Astrocyte of the spinal cord (primary cell): ENCODE measurements at regions not wholly inside any gene's neighbourhood (a gene's known extent, or its start where the extent isn't known, plus 50 kb on each side); places are given as distances from the start of the nearest gene placed in this dataset.

Source experiments
- DNase-seq: peaks from one replicate; pipeline ENCODE4 v3.0.0; 2011; ENCODE audit warnings: low read depth, low spot score
- H3K4me3 ChIP-seq: 2 replicates; pipeline ENCODE4 v1.5.1; 2011; ENCODE audit warnings: low read depth, mild to moderate bottlenecking, low read length, moderate library complexity
- CTCF ChIP-seq: IDR thresholded peaks from 2 replicates; pipeline ENCODE4 v1.5.1; 2012; ENCODE audit warnings: low read depth, mild to moderate bottlenecking, low read length, inconsistent platforms
- in situ Hi-C: cut with HindIII; loops from 2 replicates; pipeline ENCODE4 v1.10.0; 2017; ENCODE audit warnings: low sequenced_read_pairs

DNA sequence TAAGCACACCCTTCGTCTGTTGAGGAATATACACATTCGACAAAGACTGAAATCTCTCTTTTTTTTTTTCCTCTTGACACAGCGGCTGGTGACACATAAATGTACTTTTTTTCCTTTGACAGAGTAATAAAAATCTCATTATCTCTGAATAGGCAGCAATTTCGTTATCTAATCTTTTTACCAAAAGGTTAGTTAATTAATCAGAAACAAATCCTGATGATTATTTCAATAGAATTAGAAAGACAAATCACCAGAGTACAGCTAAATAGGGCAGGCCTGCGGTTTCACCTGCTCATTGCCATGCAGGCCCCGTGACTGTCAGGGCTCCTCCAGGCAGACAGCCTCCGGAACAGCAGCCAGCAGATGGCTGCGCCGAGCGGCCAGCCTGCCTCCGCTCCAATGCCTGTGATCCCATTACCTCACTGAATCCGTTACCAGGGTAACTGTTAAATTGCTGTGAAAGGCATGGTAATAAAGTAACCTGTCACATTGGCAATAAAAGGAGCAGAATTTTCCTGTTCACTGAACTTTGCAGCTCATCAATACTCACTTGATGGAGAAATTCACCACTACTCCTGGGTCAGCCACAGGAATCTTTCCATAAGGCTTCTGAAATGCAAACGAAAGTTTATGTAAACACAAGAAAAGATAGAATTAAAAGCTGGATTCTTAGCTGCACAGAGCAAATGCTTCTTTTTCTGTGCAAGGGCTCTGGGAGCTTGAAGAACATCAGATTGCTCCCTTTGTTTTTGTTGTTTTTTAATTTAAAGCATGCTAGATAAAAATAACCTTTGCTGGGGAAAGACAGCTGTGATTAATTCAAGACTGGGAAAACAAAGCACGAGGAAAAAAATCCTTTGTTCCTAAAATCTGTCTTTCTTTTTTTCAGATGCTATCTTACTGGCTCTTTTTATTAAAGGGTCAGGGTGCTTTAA lies 666.4 kb upstream of the ZNF608 start:
- no peak overlapping the region for H3K4me3 ChIP-seq
- peak; percentile 94 for DNase-seq

DNA sequence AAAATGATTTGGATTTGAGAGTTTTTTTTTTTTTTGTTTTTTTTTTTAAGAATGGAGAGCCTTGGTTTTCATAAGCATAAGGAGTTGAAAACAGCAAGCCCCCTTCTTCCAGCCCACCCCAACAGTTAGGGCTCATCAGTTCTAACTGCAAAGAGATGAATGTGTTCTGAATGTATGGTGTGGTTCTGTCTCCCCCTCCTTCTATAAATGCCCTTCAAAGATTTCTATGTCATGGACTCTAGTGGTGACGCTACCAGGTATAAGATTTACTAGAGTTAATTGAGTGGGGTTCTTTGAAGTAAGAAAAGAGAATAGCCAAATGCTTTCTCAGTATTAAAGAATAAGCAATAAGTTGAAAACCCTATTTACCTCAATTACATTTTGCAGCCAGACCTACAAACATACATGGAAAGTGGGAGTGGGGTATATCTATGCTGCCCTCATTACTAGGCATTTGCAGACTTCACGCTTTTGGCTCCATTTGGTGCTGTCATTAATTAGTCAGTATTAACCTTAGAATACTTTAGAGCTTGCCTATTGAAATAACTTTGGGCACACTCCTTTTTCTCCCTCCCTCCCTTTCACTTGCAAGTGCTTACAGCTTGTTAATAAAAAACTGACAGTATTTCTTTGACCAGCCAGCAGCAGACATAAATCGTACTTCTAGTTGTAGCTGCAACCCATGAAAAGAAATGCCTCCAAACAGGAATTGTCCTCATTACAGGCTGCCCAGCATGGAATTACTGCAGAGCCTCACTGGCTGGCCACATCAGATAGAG lies 667.2 kb upstream of the ZNF608 start:
- no peak overlapping the region for H3K4me3 ChIP-seq
- no peak for DNase-seq
- TF ChIP-seq CTCF = no peak
- in situ Hi-C loops = no loop called here

More for the DNA sequence above, 666.4 kb upstream of the ZNF608 start:
- TF ChIP-seq CTCF = peak; percentile 74
- in situ Hi-C loops = no loop called here

DNA sequence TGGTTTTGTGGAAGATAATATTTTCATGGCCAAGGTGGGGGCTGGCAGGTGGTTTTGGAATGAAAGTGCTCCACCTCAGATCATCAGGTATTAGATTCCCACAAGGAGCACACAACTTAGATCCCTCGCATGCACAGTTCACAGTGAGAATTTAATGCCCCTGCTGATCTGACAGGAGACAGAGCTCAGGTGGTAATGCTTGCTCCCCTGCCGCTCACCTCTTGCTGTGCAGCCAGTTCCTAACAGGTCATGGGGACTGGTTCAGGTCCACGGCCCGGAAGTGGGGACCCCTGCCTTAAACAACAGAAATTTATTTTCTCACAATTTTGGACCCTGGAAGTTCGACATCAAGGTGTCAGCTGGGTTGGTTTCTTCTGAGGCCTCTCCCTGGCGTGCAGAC lies 668.7 kb upstream of the ZNF608 start:
- in situ Hi-C loops = no loop called here
- TF ChIP-seq CTCF = no peak
- H3K4me3 ChIP-seq = no peak overlapping the region
- DNase-seq = no peak

- no peak overlapping the region for H3K4me3 ChIP-seq
- no peak for DNase-seq
- in situ Hi-C loops = no loop called here
- TF ChIP-seq CTCF = no peak
These were observed 669.6 kb upstream of the ZNF608 start for GRCh38 chr5:125416055-125416454.

GRCh38 chr5:125421006-125421405 lies 674.6 kb upstream of the ZNF608 start:
- TF ChIP-seq CTCF = no peak
- no peak for DNase-seq
- in situ Hi-C loops = no loop called here
- H3K4me3 ChIP-seq = no peak overlapping the region

- DNase-seq = no peak
- no peak for TF ChIP-seq CTCF
- in situ Hi-C loops = no loop called here
- no peak overlapping the region for H3K4me3 ChIP-seq
These were observed 675.9 kb upstream of the ZNF608 start for GRCh38 chr5:125422342-125422741.
